22Rv1 (cell line): ENCODE measurements at regions not wholly inside any gene's neighbourhood (a gene's known extent, or its start where the extent isn't known, plus 50 kb on each side); places are given as distances from the start of the nearest gene placed in this dataset.

Experiments used
- H3K27ac ChIP-seq: fragments of 450-650 bp; 2 replicates; pipeline ENCODE4 v1.5.1; 2017
- CTCF ChIP-seq: fragments of 450-650 bp; IDR thresholded peaks from 2 replicates; pipeline ENCODE4 v1.5.1; 2017; ENCODE audit warnings: mild to moderate bottlenecking
- ZFX ChIP-seq: fragments of 450-650 bp; IDR thresholded peaks from 2 replicates; pipeline ENCODE4 v1.6.1; 2017; ENCODE audit warnings: antibody characterized with exemption, borderline replicate concordance

- TF ChIP-seq ZFX, result no peak
- TF ChIP-seq CTCF, result no peak
- H3K27ac ChIP-seq, result no peak overlapping the region
Measured at GRCh38 chr14:38079268-38079667, 128.4 kb upstream of the SSTR1 start.

GRCh38 chr14:38079886-38080285 lies 127.8 kb upstream of the SSTR1 start:
- TF ChIP-seq ZFX (no peak), CTCF (no peak)
- H3K27ac ChIP-seq, result no peak overlapping the region

- TF ChIP-seq CTCF (no peak), ZFX (no peak)
- H3K27ac ChIP-seq, result no peak overlapping the region
Measured at GRCh38 chr14:38080696-38081095, 127.0 kb upstream of the SSTR1 start.

GRCh38 chr14:38083039-38083438 lies 124.7 kb upstream of the SSTR1 start:
- no peak for TF ChIP-seq CTCF
- no peak for TF ChIP-seq ZFX
- H3K27ac ChIP-seq, result no peak overlapping the region

GRCh38 chr14:38089123-38089522 lies 118.6 kb upstream of the SSTR1 start:
- H3K27ac ChIP-seq, result no peak overlapping the region
- TF ChIP-seq CTCF (no peak), ZFX (no peak)

- TF ChIP-seq CTCF, result no peak
- H3K27ac ChIP-seq, result no peak overlapping the region
Measured at GRCh38 chr14:38090506-38090905, 117.2 kb upstream of the SSTR1 start.

GRCh38 chr14:38098074-38098836 lies 109.4 kb upstream of the SSTR1 start:
- no peak overlapping the region for H3K27ac ChIP-seq
- no peak for TF ChIP-seq ZFX

- no peak overlapping the region for H3K27ac ChIP-seq
- TF ChIP-seq ZFX (no peak), CTCF (no peak)
Measured at GRCh38 chr14:38101679-38102078, 106.0 kb upstream of the SSTR1 start.
